ENCODE measurements at regions not wholly inside any gene's neighbourhood (a gene's known extent, or its start where the extent isn't known, plus 50 kb on each side); places are given as distances from the start of the nearest gene placed in this dataset.

GRCh38 chr4:60223208-60223923, 976.8 kb upstream of the ADGRL3 start:
- no peaks in the 10 kb centered on the region for H3K9me3 ChIP-seq
- 51% methylated on average over 3 of the region's 3 CpGs for WGBS (ENCODE audit: insufficient coverage, low coverage, low lambda C conversion rate, missing lambda C conversion rate)
- no peak for DNase-seq

GRCh38 chr4:60241866-60242265, 958.3 kb upstream of the ADGRL3 start:
- 54% methylated on average over 4 of the region's 4 CpGs for WGBS (ENCODE audit: insufficient coverage, low coverage, low lambda C conversion rate, missing lambda C conversion rate)
- Histone ChIP-seq H3K36me3 (no peaks in the 10 kb centered on the region), H3K9me3 (no peaks in the 10 kb centered on the region), H3K27me3 (no peaks in the 10 kb centered on the region), H3K4me3 (no peak overlapping the region), H3K27ac (no peak overlapping the region), H3K4me1 (no peaks in the 10 kb centered on the region)
- ATAC-seq, result no peak
- intact Hi-C loops (cut with DNase I), result no loop called here
- TF ChIP-seq, protein P1, sequence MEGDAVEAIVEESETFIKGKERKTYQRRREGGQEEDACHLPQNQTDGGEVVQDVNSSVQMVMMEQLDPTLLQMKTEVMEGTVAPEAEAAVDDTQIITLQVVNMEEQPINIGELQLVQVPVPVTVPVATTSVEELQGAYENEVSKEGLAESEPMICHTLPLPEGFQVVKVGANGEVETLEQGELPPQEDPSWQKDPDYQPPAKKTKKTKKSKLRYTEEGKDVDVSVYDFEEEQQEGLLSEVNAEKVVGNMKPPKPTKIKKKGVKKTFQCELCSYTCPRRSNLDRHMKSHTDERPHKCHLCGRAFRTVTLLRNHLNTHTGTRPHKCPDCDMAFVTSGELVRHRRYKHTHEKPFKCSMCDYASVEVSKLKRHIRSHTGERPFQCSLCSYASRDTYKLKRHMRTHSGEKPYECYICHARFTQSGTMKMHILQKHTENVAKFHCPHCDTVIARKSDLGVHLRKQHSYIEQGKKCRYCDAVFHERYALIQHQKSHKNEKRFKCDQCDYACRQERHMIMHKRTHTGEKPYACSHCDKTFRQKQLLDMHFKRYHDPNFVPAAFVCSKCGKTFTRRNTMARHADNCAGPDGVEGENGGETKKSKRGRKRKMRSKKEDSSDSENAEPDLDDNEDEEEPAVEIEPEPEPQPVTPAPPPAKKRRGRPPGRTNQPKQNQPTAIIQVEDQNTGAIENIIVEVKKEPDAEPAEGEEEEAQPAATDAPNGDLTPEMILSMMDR (IDR thresholded peaks at IDR 0.05), result no peak
- no peak for TF ChIP-seq POLR2A (IDR thresholded peaks at IDR 0.05)
- no peak for DNase-seq

More at GRCh38 chr4:60223208-60223923, 976.8 kb upstream of the ADGRL3 start:
- intact Hi-C loops (cut with DNase I), result no loop called here
- Histone ChIP-seq H3K27me3 (no peaks in the 10 kb centered on the region), H3K4me3 (no peak overlapping the region), H3K4me1 (no peaks in the 10 kb centered on the region), H3K27ac (no peak overlapping the region), H3K36me3 (no peaks in the 10 kb centered on the region)
- TF ChIP-seq, protein P1 (IDR thresholded peaks at IDR 0.05), result no peak
- TF ChIP-seq POLR2A (IDR thresholded peaks at IDR 0.05), result no peak
- ATAC-seq, result no peak

DNA sequence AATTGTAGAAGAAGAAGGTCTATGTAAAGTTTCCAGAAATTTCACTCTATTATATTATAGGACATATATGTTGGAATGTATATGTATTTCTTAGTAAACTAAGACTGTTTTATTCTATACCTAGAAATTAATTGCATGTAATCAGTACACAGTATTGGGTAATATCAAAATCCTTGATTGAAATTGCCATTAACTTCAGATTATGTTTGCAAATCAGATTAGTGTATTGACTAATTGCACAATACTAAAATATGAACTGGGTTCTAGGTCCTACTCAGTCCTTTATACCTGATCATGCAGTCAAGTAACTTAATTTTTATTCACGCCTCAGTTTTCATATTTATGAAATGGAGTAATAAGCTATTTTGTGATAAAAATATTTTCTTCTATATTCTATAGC, 950.3 kb upstream of the ADGRL3 start:
- H3K9me3 ChIP-seq, result no peaks in the 10 kb centered on the region
- no peaks in the 10 kb centered on the region for H3K4me1 ChIP-seq
- DNase-seq (no peak), ATAC-seq (no peak)
- no peak overlapping the region for H3K4me3 ChIP-seq
- TF ChIP-seq, protein P1 (IDR thresholded peaks at IDR 0.05), result no peak
- TF ChIP-seq POLR2A (IDR thresholded peaks at IDR 0.05), result no peak
- no peaks in the 10 kb centered on the region for H3K27me3 ChIP-seq
- H3K27ac ChIP-seq, result no peak overlapping the region
- WGBS (ENCODE audit: insufficient coverage, low coverage, low lambda C conversion rate, missing lambda C conversion rate), result 61% methylated on average over 1 of the region's 1 CpG
- H3K36me3 ChIP-seq, result no peaks in the 10 kb centered on the region
- intact Hi-C loops (cut with DNase I), result no loop called here

- TF ChIP-seq, protein P1 (IDR thresholded peaks at IDR 0.05), result no peak
- TF ChIP-seq POLR2A (IDR thresholded peaks at IDR 0.05), result no peak
- ATAC-seq (no peak), DNase-seq (no peak)
- Histone ChIP-seq H3K4me1 (no peaks in the 10 kb centered on the region), H3K9me3 (no peaks in the 10 kb centered on the region), H3K27ac (no peak overlapping the region), H3K27me3 (no peaks in the 10 kb centered on the region), H3K4me3 (no peak overlapping the region), H3K36me3 (no peaks in the 10 kb centered on the region)
- 47% methylated on average over 1 of the region's 1 CpG for WGBS (ENCODE audit: insufficient coverage, low coverage, low lambda C conversion rate, missing lambda C conversion rate)
- intact Hi-C loops (cut with DNase I), result no loop called here
Measured at GRCh38 chr4:60250657-60251056, 949.5 kb upstream of the ADGRL3 start.

Data from right lobe of liver (tissue), 6 donors.